HG03571 (cell line): ENCODE measurements at regions not wholly inside any gene's neighbourhood (a gene's known extent, or its start where the extent isn't known, plus 50 kb on each side); places are given as distances from the start of the nearest gene placed in this dataset.
A peak's percentile ranks its signal among the peaks of the same experiment; 100 is the strongest.

Source experiments
- ATAC-seq: cut with Tn5 transposase; IDR thresholded peaks from one replicate; pipeline ENCODE4 v1.9.1; 2021; ENCODE audit not compliant: unreplicated experiment

DNA sequence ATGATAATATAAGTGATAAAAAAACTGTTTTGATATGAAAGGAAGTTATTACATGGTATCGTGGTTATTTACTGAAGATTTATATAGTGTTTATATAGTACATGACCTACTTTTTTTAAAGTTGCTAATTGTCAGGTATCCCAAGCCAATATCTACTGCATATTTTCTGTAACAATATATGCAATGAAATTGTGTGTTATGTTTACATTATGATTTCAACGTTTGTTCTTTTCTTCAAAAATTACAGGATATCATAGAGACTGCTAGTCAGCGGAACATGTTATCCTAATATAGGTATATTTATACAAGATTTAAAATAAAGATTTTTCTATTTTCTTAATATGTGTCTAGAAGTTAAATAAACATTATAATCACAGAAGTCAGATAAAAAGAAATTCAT is 167.5 kb upstream of the DPYD start:
- no peak for ATAC-seq

DNA sequence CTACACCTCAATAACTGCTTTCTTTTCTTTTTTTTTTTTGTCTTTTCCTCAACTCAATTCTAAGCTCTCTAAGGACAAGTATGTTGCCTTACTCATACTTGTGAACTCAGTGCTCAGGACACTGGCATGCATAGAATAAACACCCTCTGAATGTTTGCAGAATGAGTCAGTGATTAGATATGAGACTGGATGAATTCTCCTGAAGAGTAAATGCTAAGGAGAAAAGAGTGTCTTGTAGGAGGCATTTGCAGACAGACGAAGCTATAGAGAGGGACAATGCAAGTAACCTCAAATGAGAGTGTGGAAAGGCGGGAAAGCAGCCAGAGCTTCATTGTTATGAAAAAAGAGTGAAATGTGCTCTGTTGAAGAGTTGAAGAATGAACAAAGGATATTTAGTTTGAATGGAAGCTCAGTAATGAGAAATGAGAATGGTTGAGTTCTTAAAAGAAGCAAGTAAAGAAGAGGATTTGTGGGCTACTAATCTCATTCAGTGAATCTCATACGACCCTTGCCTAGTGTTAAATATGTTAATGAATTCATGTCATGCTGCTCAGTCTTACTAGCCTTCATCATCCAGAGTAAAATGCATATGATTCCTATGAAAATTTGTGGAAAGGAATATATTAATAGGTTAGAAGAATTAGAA is 166.1 kb upstream of the DPYD start:
- no peak for ATAC-seq

DNA sequence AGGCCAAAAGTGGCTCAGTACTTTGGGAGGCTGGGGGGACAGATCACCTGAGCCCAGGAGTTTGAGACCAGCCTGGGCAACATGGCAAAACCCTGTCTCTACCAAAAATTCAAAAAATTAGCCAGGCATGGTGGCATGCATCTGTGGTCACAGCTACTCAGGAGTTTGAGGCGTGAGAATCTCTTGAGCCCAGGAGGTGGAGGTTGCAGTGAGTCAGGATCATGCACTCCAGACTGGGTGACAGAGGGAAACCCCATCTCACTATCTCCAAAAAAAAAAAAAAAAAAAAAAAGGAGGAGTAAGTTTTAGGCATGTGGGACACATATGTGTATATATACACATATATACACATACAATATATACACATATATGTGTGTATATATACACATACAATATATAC is 165.3 kb upstream of the DPYD start:
- no peak for ATAC-seq

DNA sequence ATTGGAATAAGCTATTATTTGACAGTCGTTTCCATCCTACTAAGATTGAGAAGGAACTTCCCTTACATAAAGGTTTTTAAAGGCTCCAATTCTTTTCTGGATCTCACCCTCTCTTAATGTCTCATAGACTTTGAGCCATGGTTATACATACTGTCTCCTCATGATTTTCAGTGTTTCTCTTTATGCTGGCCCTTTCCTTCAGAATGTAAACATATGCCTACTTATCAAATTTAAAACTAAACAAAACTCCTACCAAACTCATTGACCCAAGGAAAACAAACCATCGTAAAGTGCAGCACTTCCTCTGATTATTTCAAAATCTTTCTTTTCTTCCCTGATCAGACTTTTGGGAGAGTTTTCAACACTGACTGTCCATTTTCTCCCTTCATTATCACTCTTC is 163.4 kb upstream of the DPYD start:
- ATAC-seq = no peak

GRCh38 chr1:98081944-98082343 is 161.1 kb upstream of the DPYD start:
- ATAC-seq = no peak

DNA sequence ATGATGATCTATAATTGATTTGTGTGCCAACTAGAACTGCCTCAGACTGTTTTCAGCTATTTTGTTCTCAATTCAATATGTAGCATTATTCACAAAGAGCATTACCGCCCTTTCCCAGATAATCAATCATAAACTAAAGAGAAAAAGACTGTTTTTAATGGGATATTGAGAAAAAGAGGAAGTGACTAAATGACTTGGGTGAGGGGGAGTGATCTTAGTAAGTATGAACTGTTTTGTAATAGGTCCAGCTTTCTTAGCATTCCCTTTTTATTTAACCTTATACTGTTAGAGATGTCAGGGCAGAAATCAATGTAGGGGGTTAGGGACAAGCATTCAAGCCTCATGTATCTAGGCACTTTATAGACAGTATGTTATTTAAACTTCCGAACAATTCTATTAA is 157.8 kb upstream of the DPYD start:
- ATAC-seq = no peak

- no peak for ATAC-seq
These were observed 156.9 kb upstream of the DPYD start for GRCh38 chr1:98077691-98078090.

- ATAC-seq = no peak
These were observed 154.8 kb upstream of the DPYD start for GRCh38 chr1:98075626-98076025.

- ATAC-seq = no peak
These were observed 153.0 kb upstream of the DPYD start for GRCh38 chr1:98073823-98074222.

DNA sequence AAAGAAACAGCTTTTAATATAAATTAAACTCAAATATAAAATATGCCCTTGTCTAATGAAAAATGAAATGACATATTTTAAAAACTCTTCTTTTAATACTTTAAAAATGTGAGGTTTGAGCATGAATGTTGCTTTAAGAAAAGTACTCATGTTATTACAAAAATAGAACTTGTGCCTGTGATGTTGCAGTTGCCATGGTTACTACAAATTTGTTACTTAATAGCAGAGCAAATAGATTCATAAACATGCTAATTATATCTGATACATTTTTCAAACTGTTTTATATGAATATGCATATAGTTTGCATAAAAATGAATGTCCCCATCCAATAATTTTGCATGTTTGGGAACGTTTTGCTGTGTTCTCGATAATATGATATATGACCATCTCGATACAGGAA is 152.3 kb upstream of the DPYD start:
- ATAC-seq = no peak

GRCh38 chr1:98072047-98072446 is 151.2 kb upstream of the DPYD start:
- ATAC-seq = no peak

DNA sequence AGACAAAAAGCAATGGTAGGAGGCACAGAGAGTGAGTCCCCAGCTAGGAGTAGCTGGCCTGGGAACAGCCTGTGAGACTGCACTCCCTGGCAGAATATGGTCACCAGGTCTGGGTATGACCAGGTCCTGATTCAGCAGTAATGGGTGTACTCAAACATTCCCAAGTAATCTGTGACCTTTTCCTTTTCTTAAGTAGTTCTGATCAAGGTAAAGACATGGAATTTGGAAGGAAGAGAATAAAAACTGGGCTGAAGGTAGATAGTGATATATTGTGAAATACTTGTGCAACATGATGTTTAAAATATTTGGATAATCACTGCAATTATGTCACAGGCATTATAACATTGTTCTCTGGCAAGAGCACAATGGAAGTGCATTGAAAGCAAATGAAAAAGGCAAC is 147.2 kb upstream of the DPYD start:
- ATAC-seq = no peak

DNA sequence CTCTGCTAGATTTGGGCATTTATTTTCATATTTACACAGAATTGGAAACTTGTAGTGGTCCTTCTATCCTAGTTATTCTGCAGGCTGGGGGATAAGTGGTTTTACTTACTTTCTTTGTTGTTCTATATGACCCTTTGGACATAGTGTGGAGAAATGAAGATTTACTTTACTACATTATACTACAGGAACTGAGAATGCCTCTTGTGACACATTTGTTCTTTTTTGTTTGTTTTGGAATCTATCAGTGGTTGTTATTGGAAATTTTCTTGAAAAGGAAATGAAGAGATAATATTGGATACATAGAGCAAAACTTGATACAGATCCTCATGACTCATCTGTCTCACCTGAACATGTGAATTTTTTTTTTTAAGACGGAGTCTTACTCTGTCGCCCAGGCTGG is 146.1 kb upstream of the DPYD start:
- ATAC-seq = no peak

DNA sequence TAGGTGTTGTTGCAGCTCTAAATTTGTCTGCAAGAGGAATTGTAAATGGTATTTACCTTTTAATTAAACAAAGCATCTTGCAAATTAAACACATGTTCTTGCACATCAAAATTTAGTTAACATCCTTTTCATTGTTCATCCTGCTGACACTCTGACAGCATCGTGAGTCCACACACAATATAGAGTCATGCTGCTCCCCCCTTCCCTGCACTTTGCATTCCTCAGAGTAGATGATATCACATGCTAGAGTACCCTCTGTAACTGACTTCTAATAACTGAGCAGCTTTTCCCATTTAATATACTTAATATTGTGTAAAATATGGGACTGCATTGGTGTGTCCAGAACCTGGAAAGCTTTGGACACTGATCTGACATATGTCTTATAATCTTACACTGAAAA is 138.8 kb upstream of the DPYD start:
- no peak for ATAC-seq

- ATAC-seq = no peak
These were observed 137.8 kb upstream of the DPYD start for GRCh38 chr1:98058676-98059075.

DNA sequence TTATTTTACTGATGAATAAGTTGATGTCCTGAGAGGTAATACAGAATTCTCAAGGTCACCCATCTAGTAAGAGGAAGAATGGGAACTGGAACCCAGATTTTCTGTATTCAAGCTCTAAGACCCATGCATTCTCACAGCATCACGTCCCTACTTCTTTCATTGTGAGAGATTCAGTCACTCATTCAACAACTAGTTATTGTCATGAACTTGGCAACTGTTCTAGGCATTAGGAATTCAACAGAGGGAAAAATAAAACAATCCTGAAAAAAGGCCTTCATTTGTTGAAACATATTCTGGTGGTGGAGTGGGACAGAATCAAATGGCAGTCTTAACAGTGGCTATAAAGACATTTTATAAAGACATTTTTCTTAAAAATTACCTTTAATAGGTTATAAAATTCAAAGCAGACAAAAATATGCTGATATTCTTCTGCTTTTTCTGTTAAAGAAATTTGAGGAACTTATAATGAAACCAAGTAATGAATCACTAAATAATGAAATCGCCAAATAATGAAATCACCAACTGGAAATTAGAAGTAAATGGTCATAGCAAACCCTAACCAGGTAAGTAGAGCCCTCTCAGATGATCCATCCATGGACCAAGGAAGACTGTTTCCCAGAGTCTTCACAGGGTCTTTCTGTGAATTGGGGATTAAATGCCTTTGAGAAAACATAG is 136.5 kb upstream of the DPYD start:
- no peak for ATAC-seq

- no peak for ATAC-seq
These were observed 135.9 kb upstream of the DPYD start for GRCh38 chr1:98056781-98057180.

DNA sequence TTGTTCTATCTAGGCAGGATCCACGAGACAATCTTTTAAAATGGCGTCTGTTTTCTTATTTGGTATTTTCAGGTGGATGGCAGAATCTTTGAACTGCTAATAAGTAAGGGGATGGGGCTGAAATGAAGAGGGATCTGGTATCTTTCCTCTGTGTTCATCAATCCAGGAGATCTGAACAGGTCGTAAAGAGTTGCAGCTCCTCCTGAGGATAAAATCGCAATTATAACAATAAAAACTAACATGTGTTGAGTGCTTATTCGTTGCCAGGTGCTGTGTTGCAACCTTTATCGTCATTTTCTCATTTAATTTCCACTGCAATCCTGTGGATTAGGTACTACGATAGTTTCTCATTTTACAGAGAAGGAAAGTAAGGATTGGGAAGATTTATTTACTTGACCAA is 134.6 kb upstream of the DPYD start:
- ATAC-seq = no peak

DNA sequence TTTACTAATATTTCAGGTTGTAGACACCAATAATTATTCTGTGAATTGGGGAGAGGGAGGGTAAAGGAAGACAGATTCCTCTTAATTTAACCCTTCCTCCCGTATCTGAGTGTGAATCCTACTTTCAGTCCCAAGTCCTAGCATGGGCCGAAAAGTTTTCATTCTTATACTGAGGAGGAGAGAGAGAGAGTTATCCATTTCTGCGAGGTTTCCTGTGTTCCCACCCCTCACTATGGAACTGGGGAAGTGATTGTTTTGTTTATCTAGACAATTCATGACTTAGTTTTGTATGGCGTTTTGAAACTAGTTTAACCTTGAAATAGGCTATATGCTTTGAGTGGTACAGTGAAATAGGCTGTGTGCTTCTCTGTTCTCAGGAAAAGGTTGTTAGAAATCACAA is 134.0 kb upstream of the DPYD start:
- ATAC-seq = no peak

DNA sequence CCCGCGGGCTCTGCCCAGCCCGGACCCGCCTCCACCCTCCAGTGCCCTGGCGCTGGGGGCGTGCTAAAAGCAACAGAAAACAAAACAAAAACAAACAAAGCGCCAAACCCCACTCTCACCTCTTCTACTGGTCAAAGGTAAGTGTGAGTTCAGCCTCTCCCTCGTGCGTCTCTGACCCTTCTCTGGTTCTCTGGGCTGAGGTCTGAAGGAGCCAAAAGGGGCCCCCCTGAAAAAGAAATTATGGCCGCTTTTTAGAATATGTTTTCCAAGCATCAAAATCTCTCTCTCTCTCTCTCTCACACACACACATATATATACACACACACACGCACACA is 133.5 kb upstream of the DPYD start:
- ATAC-seq = no peak

- peak; percentile 95 for ATAC-seq
These were observed 132.9 kb upstream of the DPYD start for GRCh38 chr1:98053471-98054366.

DNA sequence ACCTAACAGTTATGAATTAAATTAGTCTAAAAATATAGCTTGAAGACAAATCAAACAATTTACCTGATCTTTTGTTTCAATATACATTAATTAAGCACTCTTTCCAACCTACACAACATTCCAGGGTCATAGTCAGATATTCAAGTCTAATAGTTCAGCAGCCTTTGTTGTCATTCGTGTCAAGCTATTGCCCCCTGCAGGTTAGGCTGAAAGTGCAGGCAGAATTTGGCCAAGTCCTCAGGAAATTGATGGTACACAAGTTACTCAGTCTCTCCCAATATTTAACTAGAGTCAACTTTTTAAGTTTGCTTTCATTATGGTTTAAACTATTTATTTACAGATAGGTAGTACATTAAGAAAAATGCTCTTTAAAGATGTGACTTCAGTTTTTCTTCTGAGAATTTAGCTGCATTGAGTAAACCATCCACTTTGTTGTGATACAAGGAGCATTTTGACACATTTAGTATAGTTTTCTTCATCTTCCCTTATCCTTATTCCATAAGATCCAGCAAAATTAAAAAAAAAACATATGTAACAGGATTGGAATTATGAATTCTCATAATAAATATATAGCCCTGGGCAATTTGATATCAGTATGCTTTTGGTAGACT is 130.3 kb upstream of the DPYD start:
- peak; percentile 43 for ATAC-seq
